PC-3 (cell line): ENCODE measurements at regions not wholly inside any gene's neighbourhood (a gene's known extent, or its start where the extent isn't known, plus 50 kb on each side); places are given as distances from the start of the nearest gene placed in this dataset.

ENCODE experiments used
- ATAC-seq: fragments of 200-7000 bp; cut with Tn5 transposase; 2 replicates; pipeline ENCODE4 v1.9.1; 2020; ENCODE audit warnings: mild to moderate bottlenecking, moderate library complexity
- BruUV-seq: library from RNA; stranded (reverse); fragments of 400-500 nt; replicated peaks from 2 replicates; lab custom pipeline; 2021; lab: Mats Ljungman, UMichigan
- CTCF ChIA-PET: fragments of 300-600 bp; sonication (Branson Sonifier 250); formaldehyde crosslinking; loops from one replicate; lab custom pipeline; 2022; ENCODE audit warnings: antibody characterized with exemption; lab: Charles Lee
- POLR2A ChIA-PET: fragments of 300-600 bp; sonication (Branson Sonifier 250); formaldehyde crosslinking; loops from one replicate; lab custom pipeline; 2022; ENCODE audit warnings: antibody characterized with exemption; ENCODE audit not compliant: unreplicated experiment; lab: Charles Lee
- DNase-seq: peaks from one replicate; pipeline ENCODE4 v3.0.0-alpha.2; 2015
- H2AFZ ChIP-seq: fragments of 300-600 bp; sonication (generic); 2 replicates; pipeline ENCODE4 v1.6.0; 2016; ENCODE audit warnings: antibody characterized with exemption, low read length
- H3F3A ChIP-seq: fragments of 300-600 bp; sonication (generic); one replicate; pipeline ENCODE4 v1.6.0; 2017; ENCODE audit warnings: antibody characterized with exemption, low read length, control low read depth, mild to moderate bottlenecking; ENCODE audit not compliant: unreplicated experiment
- H3K27ac ChIP-seq: fragments of 300-600 bp; sonication (generic); 2 replicates; pipeline ENCODE4 v1.5.1; 2016; ENCODE audit warnings: mild to moderate bottlenecking, low read length
- H3K27me3 ChIP-seq: fragments of 300-600 bp; sonication (generic); 2 replicates; pipeline ENCODE4 v1.6.1; 2016; ENCODE audit warnings: low read length, mixed read lengths
- H3K36me3 ChIP-seq: fragments of 300-600 bp; sonication (generic); 2 replicates; pipeline ENCODE4 v1.6.1; 2016; ENCODE audit warnings: low read depth, mixed run types, low read length, mixed read lengths
- H3K4me1 ChIP-seq: fragments of 300-600 bp; sonication (generic); 2 replicates; pipeline ENCODE4 v1.5.1; 2016; ENCODE audit warnings: low read length; ENCODE audit not compliant: insufficient read depth
- H3K4me2 ChIP-seq: fragments of 300-600 bp; sonication (generic); 2 replicates; pipeline ENCODE4 v1.6.0; 2016; ENCODE audit warnings: low read length
- H3K4me3 ChIP-seq: fragments of 300-600 bp; sonication (generic); 2 replicates; pipeline ENCODE4 v1.5.1; 2016; ENCODE audit warnings: mild to moderate bottlenecking, low read length, mixed read lengths
- H3K79me2 ChIP-seq: fragments of 300-600 bp; sonication (generic); 2 replicates; pipeline ENCODE4 v1.6.1; 2017; ENCODE audit warnings: low read length, mixed read lengths
- H3K9ac ChIP-seq: fragments of 300-600 bp; sonication (generic); 2 replicates; pipeline ENCODE4 v1.6.0; 2016; ENCODE audit warnings: mild to moderate bottlenecking, low read length
- H3K9me2 ChIP-seq: fragments of 300-600 bp; sonication (generic); replicated peaks from 2 replicates; pipeline ENCODE4 v1.6.1; 2016; ENCODE audit warnings: mixed run types, low read length, mixed read lengths
- H3K9me3 ChIP-seq: fragments of 300-600 bp; sonication (generic); 2 replicates; pipeline ENCODE4 v1.6.1; 2016; ENCODE audit warnings: low read length, mixed read lengths
- H4K20me1 ChIP-seq: fragments of 300-600 bp; sonication (generic); 2 replicates; pipeline ENCODE4 v1.6.1; 2016; ENCODE audit warnings: low read length, mixed read lengths
- CTCF ChIP-seq: fragments of 300-600 bp; sonication (generic); conservative IDR thresholded peaks from 2 replicates; pipeline ENCODE4 v1.5.1; 2017; ENCODE audit warnings: antibody characterized with exemption, low read depth, mild to moderate bottlenecking, low read length
- EZH2 ChIP-seq: fragments of 300-600 bp; sonication (generic); IDR thresholded peaks from one replicate; pipeline ENCODE4 v1.6.1; 2017; ENCODE audit warnings: antibody characterized with exemption, mild to moderate bottlenecking, low read length; ENCODE audit not compliant: unreplicated experiment
- EZH2phosphoT487 ChIP-seq: fragments of 300-600 bp; sonication (generic); IDR thresholded peaks from 2 replicates; pipeline ENCODE4 v1.6.1; 2018; ENCODE audit warnings: mild to moderate bottlenecking, antibody characterized with exemption, low read length, borderline replicate concordance
- intact Hi-C: fragments of 100-400 bp; cut with micrococcal nuclease; formaldehyde crosslinking; loops from 2 replicates; pipeline ENCODE4 v1.9.0; 2023

GRCh38 chr10:9792181-9792580, 1225.5 kb upstream of the CELF2 start:
- ChIA-PET POLR2A (no interaction called here), CTCF (no interaction called here)
- Histone ChIP-seq H3K79me2 (no peaks in the 10 kb centered on the region), H2AFZ (no peak overlapping the region), H3K4me2 (no peak overlapping the region), H3K36me3 (no peaks in the 10 kb centered on the region), H3K9me3 (no peaks in the 10 kb centered on the region), H3K9me2 (no peaks in the 10 kb centered on the region), H3K27ac (no peak overlapping the region), H3K27me3 (no peaks in the 10 kb centered on the region), H3K4me3 (no peak overlapping the region), H3K9ac (no peak overlapping the region), H3F3A (no peaks in the 10 kb centered on the region), H4K20me1 (no peaks in the 10 kb centered on the region), H3K4me1 (no peaks in the 10 kb centered on the region)
- intact Hi-C loops, result no loop called here
- TF ChIP-seq EZH2, result no peak
- TF ChIP-seq CTCF, result no peak
- TF ChIP-seq EZH2phosphoT487, result no peak
- DNase-seq, result no peak
- BruUV-seq, result no TSS peak
- no peak for ATAC-seq

- DNase-seq (no peak), ATAC-seq (no peak)
- ChIA-PET POLR2A (no interaction called here), CTCF (no interaction called here)
- no peak overlapping the region for H3K9ac ChIP-seq
- TF ChIP-seq CTCF (no peak), EZH2 (no peak), EZH2phosphoT487 (no peak)
- H3K9me2 ChIP-seq, result no peaks in the 10 kb centered on the region
- no peak overlapping the region for H3K4me2 ChIP-seq
- H3K4me1 ChIP-seq, result no peaks in the 10 kb centered on the region
- no peaks in the 10 kb centered on the region for H3K27me3 ChIP-seq
- no peaks in the 10 kb centered on the region for H4K20me1 ChIP-seq
- no peak overlapping the region for H3K27ac ChIP-seq
- no peak overlapping the region for H2AFZ ChIP-seq
- H3K79me2 ChIP-seq, result no peaks in the 10 kb centered on the region
- no TSS peak for BruUV-seq
- no peak overlapping the region for H3K4me3 ChIP-seq
- H3K36me3 ChIP-seq, result no peaks in the 10 kb centered on the region
- intact Hi-C loops, result no loop called here
- H3K9me3 ChIP-seq, result no peaks in the 10 kb centered on the region
- no peaks in the 10 kb centered on the region for H3F3A ChIP-seq
Observed at GRCh38 chr10:9796564-9796963, 1221.1 kb upstream of the CELF2 start.

GRCh38 chr10:9800011-9800410, 1217.7 kb upstream of the CELF2 start:
- no peaks in the 10 kb centered on the region for H3K27me3 ChIP-seq
- no peaks in the 10 kb centered on the region for H4K20me1 ChIP-seq
- ChIA-PET CTCF (no interaction called here), POLR2A (no interaction called here)
- no peaks in the 10 kb centered on the region for H3K36me3 ChIP-seq
- no peak overlapping the region for H3K4me2 ChIP-seq
- no peak for ATAC-seq
- no peak for DNase-seq
- H3K27ac ChIP-seq, result no peak overlapping the region
- TF ChIP-seq EZH2phosphoT487 (no peak), EZH2 (no peak), CTCF (no peak)
- no peaks in the 10 kb centered on the region for H3F3A ChIP-seq
- no peak overlapping the region for H2AFZ ChIP-seq
- no peaks in the 10 kb centered on the region for H3K9me2 ChIP-seq
- no peak overlapping the region for H3K4me3 ChIP-seq
- H3K9ac ChIP-seq, result no peak overlapping the region
- H3K4me1 ChIP-seq, result no peaks in the 10 kb centered on the region
- BruUV-seq, result no TSS peak
- no peaks in the 10 kb centered on the region for H3K9me3 ChIP-seq
- intact Hi-C loops, result no loop called here
- no peaks in the 10 kb centered on the region for H3K79me2 ChIP-seq
